HG02610 (cell line): ENCODE measurements at regions not wholly inside any gene's neighbourhood (a gene's known extent, or its start where the extent isn't known, plus 50 kb on each side); places are given as distances from the start of the nearest gene placed in this dataset.

Source experiments
- ATAC-seq: cut with Tn5 transposase; IDR thresholded peaks from one replicate; pipeline ENCODE4 v1.9.1; 2021; ENCODE audit warnings: mild to moderate bottlenecking, moderate library complexity; ENCODE audit not compliant: unreplicated experiment

DNA sequence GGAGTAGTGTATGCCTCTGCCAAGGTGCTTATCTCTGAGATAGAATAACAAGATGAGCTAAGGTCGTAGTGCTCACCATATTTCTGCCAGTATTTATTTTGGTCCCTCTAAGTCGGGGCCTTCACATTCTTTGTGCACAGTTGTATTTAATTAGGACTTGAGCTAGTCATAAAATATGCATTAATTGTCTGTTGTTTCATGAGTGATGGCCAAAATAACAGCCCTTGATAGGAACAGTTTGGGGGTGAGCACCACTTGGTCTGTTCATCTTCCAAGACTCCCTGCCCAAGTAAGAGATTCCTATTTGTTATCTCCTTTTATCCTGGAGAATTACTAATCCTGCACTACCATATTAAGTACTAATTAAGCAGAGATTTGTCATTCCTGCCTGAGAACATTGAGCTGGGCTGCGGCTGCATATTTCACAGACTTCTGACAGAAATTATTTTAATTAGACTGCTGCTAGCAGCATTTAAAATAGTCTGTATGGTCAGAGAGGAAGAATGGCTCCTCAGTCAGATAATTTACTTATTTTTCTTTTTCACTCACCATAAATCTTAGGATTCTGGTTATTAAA lies 435.1 kb downstream of the MTX2 start:
- ATAC-seq, result no peak

DNA sequence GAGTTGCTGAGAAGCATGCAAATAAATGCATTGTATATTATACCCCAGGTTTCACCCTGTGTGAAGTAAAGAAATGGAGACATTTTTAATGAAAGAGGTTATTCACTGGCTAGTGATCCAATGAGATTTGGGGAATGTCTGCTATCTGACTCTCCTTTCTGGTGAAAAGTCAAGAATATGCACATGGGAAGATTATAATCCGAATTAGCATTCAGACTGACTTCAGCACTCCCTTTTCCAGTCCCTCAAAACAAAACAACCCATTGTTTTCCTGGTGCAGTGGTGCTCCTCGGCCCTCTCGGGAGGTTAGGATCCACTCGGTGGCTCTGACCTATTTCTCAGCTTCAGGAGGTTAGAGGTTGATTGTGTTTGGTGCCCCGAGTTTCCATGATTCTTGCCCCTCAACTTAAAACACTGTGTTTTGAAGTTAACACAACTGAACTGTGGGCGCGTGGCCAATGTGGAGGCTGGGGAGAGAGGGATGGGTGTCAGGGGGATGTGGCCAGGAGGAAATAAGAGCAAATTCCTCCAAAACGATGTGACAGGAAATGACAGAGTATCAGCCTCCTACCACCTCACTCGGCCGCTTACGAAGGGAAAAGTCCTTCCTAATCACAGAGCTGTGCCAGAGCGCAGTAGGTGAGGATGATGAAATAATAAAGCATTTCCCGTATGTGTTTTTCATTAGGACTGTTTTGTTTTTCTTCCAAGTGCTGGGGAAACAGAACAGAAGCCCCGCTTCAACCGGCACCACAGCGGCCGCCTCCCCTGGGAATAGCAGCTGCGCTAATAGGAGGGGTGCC lies 440.1 kb downstream of the MTX2 start:
- ATAC-seq, result no peak

- no peak for ATAC-seq
These were observed 440.7 kb downstream of the MTX2 start for GRCh38 chr2:176709991-176710390.

DNA sequence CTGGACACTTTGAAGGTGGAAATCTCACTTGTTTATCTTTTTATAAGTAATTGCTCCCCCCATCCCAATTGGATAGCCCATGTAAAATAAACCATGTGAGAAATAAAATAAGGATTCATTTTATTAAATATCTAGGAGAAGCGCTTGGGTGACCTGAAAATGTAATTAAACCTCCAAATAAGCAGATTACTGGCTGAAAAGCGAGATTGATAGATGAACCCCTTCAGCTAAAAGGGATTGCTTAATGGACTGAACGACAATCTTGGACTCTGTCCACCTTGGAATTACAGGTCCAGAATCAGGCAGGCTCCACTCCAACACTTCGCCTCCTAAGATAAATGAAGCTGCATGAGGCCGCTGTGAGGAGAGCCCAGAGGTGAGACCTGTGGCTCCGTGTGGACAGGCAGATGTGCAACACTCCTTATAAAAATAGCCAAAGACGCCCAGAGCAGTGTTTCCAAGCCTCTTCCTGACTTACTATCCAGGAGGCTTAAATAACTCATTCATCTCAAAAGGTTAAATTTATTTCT lies 441.5 kb downstream of the MTX2 start:
- no peak for ATAC-seq

DNA sequence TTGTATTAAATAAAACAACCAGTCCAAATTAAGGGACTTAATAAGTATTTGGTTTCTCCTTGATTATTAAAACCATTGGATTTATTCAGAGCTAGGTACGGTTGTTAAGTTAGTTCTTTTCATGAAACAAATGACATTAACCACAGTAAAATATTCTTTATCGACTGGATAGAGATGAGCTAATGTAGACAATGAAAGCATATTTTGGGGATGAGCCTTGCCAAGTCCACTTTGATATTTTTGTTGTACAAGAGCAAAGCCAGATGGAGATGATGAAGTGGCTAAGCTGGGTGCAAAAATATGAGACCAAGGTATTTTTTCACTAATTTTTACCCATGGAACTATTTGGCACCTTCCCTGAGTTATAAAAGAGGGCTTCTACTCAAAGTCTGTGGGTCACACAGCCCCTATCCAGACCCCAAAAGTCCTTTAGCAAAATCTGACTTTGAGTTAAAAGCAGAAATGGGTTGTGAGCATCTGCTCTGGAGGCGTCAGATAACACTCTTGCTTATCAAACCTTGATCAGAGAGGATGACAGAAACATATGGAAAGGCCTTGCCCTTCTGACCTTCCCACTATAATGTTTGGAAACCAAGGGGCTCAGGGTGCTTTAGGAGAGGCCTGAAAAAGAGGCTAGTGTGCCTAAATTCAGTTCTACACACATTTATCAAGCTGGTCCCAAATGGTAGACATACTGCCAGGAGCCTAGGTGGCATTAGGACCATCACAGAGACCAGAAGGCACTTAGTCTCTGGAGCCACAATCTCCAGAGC lies 456.8 kb downstream of the MTX2 start:
- no peak for ATAC-seq

GRCh38 chr2:176727696-176728095 lies 458.5 kb downstream of the MTX2 start:
- no peak for ATAC-seq

DNA sequence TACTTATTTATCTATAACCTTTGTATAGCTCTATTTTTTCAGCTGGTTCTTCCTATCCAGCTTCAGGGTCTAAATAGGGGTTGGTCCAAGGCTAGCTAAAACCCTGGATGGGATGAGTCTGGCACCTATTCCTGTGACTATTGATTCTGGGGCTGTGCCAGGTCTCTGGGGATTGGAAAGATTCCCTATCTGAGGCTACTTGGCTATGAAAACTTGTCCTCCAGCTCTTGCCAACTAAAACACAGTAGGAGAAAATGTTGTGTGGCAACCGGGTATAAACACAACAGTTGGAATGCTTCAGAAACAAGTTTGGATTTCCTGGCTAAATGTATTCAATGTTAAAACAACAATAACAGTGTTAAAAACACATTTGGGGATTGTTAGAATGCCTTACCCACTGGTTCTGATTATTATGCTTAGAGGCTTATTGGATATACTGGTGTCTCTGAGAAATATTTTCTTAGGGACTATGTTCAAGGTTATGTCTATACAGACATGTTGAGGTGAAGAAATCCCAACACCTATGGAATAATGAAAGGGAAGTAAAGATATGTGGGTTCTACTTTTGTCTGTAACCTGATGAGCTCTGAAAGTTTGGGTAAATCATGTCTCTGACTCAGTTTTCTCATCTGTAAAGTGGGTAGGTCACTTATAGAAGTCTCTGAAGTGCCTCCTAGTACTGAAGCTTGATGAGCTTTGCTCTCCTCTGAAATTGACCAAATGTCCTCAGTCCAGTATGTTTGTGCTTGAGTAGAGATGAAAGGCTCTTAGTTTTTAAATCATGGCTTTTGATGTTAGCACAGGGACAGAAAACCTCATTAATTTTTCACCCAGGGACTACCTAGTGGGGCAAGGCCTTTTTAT lies 460.7 kb downstream of the MTX2 start:
- ATAC-seq, result no peak

DNA sequence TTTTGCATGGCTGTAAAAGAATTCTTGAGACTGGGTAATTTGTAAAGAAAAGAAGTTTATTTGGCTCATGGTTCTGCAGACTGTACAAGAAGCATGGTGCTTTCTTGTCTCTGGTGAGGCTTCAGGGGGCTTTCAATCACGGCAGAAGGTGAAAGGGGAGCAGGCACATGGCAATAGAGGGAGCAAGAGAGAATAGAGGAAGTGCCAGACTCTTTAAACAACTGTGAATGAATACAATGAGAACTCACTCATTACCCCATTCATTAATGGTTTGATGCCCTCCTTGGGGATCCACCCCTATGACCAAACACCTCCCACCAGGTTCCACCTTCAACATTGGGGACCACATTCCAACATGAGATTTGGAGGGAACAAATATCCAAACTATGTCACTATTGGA lies 463.5 kb downstream of the MTX2 start:
- no peak for ATAC-seq

DNA sequence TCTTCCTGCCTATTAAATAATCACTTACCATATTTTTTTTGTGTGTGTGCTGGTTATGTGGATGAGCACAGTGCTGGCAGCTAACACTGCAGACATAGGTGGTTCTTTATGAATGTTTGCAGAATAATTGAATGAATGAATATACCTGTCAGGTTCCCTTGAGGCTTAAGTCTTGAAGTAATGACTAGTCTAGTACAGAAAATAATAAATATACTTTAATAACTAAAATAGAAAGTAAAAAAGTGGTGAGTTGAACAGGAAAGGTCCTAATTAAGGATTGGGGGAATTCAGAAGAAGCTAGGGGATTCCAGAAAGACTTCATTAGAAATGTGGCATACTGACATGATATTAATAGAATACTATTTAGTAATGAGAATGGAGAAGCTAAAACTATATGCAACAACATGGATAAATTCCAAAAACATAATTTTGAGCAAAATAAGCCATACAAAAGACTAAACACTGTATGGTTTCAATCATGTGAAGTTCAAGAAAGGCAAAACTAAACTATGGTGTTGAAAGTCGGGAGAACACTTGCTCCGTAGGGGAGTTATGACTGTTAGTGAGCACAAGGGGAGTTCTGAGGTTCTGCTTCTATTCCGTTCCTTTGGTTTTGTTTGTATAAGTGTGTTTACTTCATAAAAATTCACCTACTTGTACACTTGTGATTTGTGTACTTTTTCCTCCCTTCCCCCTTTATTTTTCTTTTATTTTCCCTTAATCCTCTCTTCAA lies 464.6 kb downstream of the MTX2 start:
- ATAC-seq, result no peak

DNA sequence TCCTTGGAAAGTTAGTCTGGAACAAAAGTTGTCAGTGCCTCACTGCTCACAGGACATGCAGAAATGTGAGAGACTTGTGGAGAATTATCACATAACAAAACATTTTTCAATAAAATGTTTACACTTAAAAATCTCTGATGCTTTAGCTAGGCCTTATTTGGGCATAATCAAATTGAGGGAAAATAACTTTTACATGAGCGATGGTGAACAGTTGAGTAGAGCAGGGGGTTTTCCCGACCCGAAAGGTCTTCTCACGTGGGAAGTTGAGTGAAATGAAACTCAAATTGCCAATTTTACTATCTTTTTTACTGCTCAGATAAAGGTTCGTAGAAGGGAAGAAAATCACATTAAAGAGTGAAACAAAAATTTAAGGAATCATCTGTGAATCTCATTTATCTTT lies 465.6 kb downstream of the MTX2 start:
- no peak for ATAC-seq

GRCh38 chr2:176742271-176742670 lies 470.3 kb upstream of the HNRNPA3 start:
- no peak for ATAC-seq

DNA sequence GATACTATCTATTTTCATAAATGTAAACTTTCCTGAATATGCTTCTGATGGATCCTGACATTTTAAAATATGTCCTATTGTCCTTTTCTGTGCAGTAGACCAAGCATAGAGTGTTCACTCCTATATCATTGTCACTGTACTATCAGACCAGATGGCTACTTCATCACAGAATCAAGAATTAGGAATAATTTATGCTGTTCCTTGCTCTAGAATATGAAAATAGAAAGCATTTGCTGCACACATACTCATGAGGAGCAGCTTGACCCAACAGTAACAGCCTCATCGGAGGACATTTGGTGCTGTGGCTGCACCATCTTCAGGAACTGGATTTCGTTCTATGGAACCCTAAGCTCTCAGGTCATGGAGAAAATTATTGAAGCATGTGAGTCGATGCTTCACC lies 468.9 kb upstream of the HNRNPA3 start:
- no peak for ATAC-seq

DNA sequence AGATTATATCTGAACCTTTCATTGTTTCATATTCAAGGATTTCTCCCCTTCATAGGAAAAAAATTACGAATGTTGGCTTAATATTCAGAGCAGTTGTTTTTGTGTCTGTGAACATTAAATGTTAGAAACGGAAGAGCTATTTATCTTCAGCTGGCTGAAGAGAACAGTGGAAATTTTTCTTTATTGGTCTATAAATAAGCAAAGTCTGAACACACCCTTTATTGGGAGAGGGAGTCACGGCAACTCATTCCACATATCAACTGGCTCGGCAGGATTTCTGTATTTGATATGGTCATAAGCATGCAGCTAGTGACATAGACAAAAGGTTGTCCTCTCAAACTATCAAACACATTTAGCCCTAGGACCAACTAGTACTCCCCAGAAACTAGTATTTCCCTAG lies 468.4 kb upstream of the HNRNPA3 start:
- ATAC-seq, result no peak

GRCh38 chr2:176745543-176746200 lies 466.9 kb upstream of the HNRNPA3 start:
- ATAC-seq, result no peak

DNA sequence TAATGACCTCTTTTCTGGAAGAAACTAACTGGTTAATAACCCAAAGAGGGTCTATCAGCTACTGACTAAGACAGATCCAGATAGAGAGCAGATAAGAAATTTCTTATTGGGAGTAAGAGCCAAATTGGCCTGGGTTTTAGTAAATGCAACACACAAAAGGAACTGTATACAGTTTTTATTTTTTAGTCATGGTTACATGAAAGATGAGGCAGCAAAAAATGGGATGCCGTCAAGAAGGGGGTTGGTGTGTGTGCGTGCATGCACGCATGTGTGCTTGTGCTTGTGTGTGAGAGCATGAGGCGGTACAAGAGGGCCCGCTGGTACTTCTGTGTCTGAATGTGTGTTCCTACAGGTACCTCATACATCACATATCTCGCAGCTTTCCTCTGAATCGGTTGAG lies 466.2 kb upstream of the HNRNPA3 start:
- no peak for ATAC-seq

DNA sequence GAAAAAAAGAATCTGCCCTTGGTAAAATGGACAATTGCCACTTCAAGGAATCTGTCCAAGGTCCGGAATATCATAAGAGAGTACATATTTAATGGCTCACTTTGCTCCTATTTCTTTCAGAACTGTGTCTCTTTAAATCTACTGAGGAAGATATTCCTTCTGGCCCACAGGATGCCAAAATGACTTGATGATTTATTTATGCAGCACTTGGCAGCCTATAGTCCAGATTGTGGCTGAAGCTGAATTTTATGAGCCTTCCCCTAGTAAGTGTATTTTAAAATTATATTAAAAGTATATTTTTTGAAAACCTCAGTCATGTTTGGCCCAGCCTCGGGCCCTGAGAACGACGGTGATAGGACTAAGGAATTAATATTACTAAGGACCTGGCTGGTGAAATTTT lies 465.1 kb upstream of the HNRNPA3 start:
- no peak for ATAC-seq

DNA sequence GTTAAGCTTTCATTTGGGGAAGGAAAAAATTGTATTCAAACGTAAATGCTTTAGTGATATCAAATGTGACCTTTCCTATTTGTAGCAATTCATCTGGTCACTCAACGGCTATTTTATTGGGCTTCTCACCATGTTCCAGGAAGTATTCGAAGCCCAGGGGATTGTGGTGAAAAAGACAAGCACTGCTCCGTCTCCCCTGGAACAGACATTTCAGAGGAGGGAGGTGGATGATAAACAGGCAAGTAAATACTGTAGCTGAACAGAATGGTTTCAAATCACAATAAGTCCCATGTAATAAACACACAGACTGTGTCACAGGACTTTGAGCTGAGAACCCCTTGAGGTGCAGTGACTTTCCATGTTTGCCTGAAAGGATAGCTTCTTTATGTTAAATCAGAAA lies 464.7 kb upstream of the HNRNPA3 start:
- no peak for ATAC-seq

DNA sequence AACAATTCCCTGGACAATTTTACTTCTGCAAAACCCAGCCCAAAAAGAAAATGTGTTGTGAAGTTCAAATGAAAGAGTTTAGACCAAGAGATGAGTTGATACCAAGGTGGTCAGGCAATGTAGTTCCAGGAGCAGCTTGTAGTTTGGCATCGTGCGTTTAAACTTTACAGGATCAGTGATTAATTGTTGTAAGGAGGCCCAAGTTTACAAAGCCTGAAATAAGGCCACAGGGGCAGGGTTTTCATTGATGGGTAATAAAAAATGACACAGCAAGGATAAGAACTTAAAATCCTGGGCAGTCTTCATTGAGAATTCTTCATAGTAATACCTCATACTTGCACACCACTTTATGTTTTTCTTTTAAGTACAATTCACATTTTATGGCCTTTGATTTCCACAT lies 463.9 kb upstream of the HNRNPA3 start:
- ATAC-seq, result no peak

DNA sequence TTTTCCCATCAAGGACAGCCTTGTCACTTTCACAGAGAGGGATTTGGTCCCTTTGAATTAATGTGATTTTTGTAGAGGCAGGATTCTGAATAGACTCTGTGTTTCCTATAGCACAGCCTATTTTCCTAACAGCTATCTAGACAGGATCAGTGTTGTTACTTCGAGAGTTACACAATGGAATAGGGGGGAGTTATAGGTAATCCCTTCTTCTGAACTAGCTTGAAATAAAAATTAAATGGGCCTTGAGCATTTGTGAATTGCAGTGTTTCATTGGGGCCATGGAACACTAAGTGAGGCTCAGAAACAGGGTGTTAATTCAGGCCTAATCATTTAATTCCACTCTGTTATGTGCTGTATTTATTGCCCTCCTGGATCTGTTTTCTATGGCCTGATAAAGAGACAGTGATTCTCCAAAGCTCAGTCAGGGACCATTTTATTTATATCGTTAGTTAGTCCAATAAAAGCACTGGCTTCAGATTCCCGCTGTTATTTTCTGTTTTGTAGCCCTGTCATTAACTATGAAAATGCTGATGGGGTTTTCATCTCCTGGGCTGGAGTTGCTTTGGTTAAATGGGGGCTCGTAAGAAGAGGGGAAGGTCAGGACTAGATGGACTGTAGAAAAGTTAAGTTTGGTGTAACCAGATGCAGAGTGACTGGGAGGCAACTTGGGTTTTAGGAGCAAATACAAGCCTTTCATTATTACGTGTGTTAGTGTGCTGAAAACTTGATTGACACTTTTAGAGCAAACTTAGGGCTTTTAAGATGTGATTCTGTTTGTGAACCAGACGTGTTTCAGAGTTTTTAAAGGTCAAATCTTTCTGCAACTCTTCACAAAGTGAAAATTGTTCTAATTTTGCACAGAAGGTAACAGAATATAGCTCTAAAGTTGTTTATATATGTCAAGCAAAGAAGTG lies 461.0 kb upstream of the HNRNPA3 start:
- no peak for ATAC-seq
